H1 (cell line): ENCODE measurements at regions not wholly inside any gene's neighbourhood (a gene's known extent, or its start where the extent isn't known, plus 50 kb on each side); places are given as distances from the start of the nearest gene placed in this dataset.

Experiments used
- TCF12 ChIP-seq: IDR thresholded peaks from 2 replicates; pipeline ENCODE4 v1.6.1; 2011; ENCODE audit warnings: low read depth, mild to moderate bottlenecking, low read length
- TF ChIP-seq, protein P1 (sequence below): IDR thresholded peaks from 2 replicates; pipeline ENCODE4 v1.6.1; 2011; ENCODE audit warnings: low read depth, mild to moderate bottlenecking, low read length; ENCODE audit not compliant: insufficient read depth

GRCh38 chr2:184119989-184120800 is 478.1 kb upstream of the ZNF804A start (continued):
- TF ChIP-seq TCF12: no peak
- TF ChIP-seq, protein P1, sequence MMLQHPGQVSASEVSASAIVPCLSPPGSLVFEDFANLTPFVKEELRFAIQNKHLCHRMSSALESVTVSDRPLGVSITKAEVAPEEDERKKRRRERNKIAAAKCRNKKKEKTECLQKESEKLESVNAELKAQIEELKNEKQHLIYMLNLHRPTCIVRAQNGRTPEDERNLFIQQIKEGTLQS: no peak
